ENCODE measurements at regions not wholly inside any gene's neighbourhood (a gene's known extent, or its start where the extent isn't known, plus 50 kb on each side); places are given as distances from the start of the nearest gene placed in this dataset.

DNA sequence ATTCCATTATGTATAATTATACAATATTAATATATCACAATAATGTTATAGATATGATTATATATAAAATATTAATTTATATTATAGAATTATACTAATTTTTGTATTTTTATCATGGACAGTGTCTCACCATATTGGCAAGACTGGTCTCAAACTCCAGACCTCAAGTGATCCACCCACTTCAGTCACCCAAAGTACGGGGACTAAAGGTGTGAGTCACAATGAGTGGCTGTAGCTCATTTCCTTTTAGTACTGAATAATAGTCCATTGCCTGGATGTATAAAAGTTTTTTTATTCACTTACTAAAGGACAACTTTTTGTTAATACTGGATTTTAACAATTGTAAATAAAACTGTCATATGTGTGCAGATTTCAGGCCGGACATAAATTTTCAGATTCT is 417.6 kb upstream of the LINC00305 start:
- intact Hi-C loops (cut with DNase I) = no loop called here
- 48 to 91% methylated on average over 2 of the region's 2 CpGs for WGBS, 2 donors
- no peaks in the 10 kb centered on the region for H3K27me3 ChIP-seq
- H3K4me1 ChIP-seq = no peaks in the 10 kb centered on the region
- no peaks in the 10 kb centered on the region for H3K9me3 ChIP-seq
- no peaks in the 10 kb centered on the region for H3K36me3 ChIP-seq (replicated peaks in 1 of 2; ENCODE audit: insufficient read depth in 1 of 2, low read depth in 2 of 2)
- H3K4me3 ChIP-seq = no peak overlapping the region
- no peak for TF ChIP-seq POLR2A (IDR thresholded peaks at IDR 0.05)
- TF ChIP-seq, protein P1, sequence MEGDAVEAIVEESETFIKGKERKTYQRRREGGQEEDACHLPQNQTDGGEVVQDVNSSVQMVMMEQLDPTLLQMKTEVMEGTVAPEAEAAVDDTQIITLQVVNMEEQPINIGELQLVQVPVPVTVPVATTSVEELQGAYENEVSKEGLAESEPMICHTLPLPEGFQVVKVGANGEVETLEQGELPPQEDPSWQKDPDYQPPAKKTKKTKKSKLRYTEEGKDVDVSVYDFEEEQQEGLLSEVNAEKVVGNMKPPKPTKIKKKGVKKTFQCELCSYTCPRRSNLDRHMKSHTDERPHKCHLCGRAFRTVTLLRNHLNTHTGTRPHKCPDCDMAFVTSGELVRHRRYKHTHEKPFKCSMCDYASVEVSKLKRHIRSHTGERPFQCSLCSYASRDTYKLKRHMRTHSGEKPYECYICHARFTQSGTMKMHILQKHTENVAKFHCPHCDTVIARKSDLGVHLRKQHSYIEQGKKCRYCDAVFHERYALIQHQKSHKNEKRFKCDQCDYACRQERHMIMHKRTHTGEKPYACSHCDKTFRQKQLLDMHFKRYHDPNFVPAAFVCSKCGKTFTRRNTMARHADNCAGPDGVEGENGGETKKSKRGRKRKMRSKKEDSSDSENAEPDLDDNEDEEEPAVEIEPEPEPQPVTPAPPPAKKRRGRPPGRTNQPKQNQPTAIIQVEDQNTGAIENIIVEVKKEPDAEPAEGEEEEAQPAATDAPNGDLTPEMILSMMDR (IDR thresholded peaks at IDR 0.05) = no peak
- ATAC-seq (no peak), DNase-seq (no peak)
- no peak overlapping the region for H3K27ac ChIP-seq

DNA sequence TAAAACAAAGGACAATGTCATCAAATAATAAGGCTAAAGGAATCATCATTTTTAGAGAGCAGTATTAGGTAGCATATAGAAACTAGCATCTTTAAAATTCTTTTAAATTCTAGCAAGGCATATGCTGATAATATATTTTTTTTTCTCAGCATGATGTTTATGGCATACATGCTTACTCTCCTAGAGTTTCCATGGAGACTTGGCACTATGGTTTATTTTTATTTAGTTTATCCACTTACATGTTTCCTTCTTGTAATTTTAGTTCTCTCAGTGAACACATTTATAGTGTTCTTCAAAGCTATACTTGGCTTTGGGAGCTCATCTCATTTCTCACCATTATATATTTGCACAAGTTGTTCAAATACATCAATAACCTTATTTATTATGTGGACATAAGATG is 413.8 kb upstream of the LINC00305 start:
- ATAC-seq = no peak

DNA sequence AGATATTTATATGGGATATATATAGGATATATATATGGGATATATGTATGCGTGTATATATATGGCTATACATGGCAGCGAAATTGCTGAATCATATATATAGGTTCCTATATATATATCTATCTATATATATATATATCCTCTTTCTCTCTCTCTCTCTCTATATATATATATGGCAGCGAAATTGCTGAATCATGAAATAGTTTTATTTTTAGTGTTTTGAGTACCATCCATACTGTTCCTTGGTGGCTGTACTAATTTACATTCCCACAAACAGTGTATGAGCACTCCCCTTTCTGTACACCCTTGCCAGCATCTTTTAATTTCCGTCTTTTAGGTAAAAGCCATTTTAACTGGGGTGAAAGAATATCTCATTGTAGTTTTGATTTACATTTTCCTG is 397.6 kb upstream of the LINC00305 start:
- no peaks in the 10 kb centered on the region for H3K9me3 ChIP-seq
- intact Hi-C loops (cut with DNase I) = no loop called here
- no peaks in the 10 kb centered on the region for H3K36me3 ChIP-seq (replicated peaks in 1 of 2; ENCODE audit: insufficient read depth in 1 of 2, low read depth in 2 of 2)
- H3K4me3 ChIP-seq = no peak overlapping the region
- ATAC-seq (no peak), DNase-seq (no peak)
- H3K27ac ChIP-seq = no peak overlapping the region
- H3K27me3 ChIP-seq = no peaks in the 10 kb centered on the region
- no peaks in the 10 kb centered on the region for H3K4me1 ChIP-seq
- WGBS, 2 donors = 71 to 87% methylated on average over 4 of the region's 4 CpGs
- TF ChIP-seq, protein P1 (IDR thresholded peaks at IDR 0.05) = no peak
- no peak for TF ChIP-seq POLR2A (IDR thresholded peaks at IDR 0.05)

More for the DNA sequence above, 413.8 kb upstream of the LINC00305 start:
- no peaks in the 10 kb centered on the region for H3K27me3 ChIP-seq
- no peak for TF ChIP-seq POLR2A (IDR thresholded peaks at IDR 0.05)
- TF ChIP-seq, protein P1 (IDR thresholded peaks at IDR 0.05) = no peak
- H3K4me1 ChIP-seq = no peaks in the 10 kb centered on the region
- H3K36me3 ChIP-seq (replicated peaks in 1 of 2; ENCODE audit: insufficient read depth in 1 of 2, low read depth in 2 of 2) = no peaks in the 10 kb centered on the region
- no peak for DNase-seq
- intact Hi-C loops (cut with DNase I) = no loop called here
- no peak overlapping the region for H3K4me3 ChIP-seq
- H3K27ac ChIP-seq = no peak overlapping the region
- H3K9me3 ChIP-seq = no peaks in the 10 kb centered on the region

DNA sequence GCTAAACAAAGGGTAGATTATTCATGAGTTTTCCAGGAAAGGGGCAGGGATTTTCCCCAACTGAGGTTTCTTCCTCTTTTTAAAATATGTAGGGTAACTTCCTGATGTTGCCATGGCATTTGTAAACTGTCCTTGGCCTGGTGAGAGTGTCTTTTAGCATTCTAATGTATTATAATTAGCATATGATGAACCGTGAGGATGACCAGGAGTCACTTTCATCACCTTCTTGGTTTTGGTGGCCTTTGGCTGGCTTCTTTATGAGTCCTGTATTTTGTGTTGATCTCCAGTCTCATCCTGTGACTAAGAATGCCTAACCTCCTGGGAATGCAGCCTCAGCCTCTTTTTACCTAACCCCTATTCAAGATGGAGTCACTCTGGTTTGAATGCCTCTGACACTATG is 391.0 kb upstream of the LINC00305 start:
- WGBS, 2 donors = 71 to 73% methylated on average over 1 of the region's 1 CpG
- Histone ChIP-seq H3K27me3 (no peaks in the 10 kb centered on the region), H3K9me3 (no peaks in the 10 kb centered on the region), H3K4me3 (no peak overlapping the region), H3K36me3 (replicated peaks in 1 of 2; ENCODE audit: insufficient read depth in 1 of 2, low read depth in 2 of 2) (no peaks in the 10 kb centered on the region), H3K27ac (no peak overlapping the region), H3K4me1 (no peaks in the 10 kb centered on the region)
- DNase-seq = no peak
- intact Hi-C loops (cut with DNase I) = no loop called here
- TF ChIP-seq, protein P1 (IDR thresholded peaks at IDR 0.05) = no peak
- TF ChIP-seq POLR2A (IDR thresholded peaks at IDR 0.05) = no peak
- ATAC-seq = no peak

DNA sequence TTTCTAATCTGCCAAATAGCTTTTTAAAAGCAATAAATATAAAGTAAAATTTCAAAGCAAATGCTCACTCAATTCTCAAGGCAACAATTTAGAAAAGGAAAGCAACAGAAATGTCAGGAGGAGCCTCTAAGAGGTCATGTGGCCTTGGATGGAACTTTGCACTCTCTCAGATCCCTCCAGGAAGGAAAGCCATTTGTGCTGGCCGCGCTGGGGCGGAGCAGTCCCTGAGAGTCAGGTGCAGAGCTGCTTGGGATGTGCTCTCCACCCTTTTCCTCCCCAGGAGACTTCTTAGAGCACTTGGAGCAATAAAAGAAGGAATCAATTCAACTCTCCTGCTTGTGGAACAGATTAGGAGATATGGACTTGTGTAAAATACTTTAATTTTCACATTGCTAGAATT is 379.8 kb upstream of the LINC00305 start:
- TF ChIP-seq POLR2A (IDR thresholded peaks at IDR 0.05) = no peak
- TF ChIP-seq, protein P1 (IDR thresholded peaks at IDR 0.05) = no peak
- DNase-seq (no peak), ATAC-seq (no peak)
- H3K4me1 ChIP-seq = no peaks in the 10 kb centered on the region
- no peaks in the 10 kb centered on the region for H3K9me3 ChIP-seq
- no peaks in the 10 kb centered on the region for H3K27me3 ChIP-seq
- H3K27ac ChIP-seq = no peak overlapping the region
- H3K36me3 ChIP-seq (replicated peaks in 1 of 2; ENCODE audit: insufficient read depth in 1 of 2, low read depth in 2 of 2) = no peaks in the 10 kb centered on the region
- intact Hi-C loops (cut with DNase I) = no loop called here
- H3K4me3 ChIP-seq = no peak overlapping the region
- 80 to 82% methylated on average over 3 of the region's 3 CpGs for WGBS, 2 donors

Data from body of pancreas (tissue), 4 donors.